Coronary artery (tissue), 2 donors: ENCODE measurements at regions not wholly inside any gene's neighbourhood (a gene's known extent, or its start where the extent isn't known, plus 50 kb on each side); places are given as distances from the start of the nearest gene placed in this dataset.

Experiments used
- DNase-seq: peaks from one replicate; pipeline ENCODE4 v3.0.0-alpha.2; 2017; ENCODE audit warnings: low spot score
- H3K27ac ChIP-seq, 2 donors: fragments of 200-600 bp; sonication (generic); one replicate each; pipeline ENCODE4 v1.5.1; 2016 to 2019
- H3K4me3 ChIP-seq: fragments of 200-600 bp; sonication (generic); 2 replicates; pipeline ENCODE4 v1.5.1; 2016; ENCODE audit warnings: mild to moderate bottlenecking, moderate library complexity
- TF ChIP-seq, protein P1 (sequence below): fragments of 200-600 bp; sonication (generic); IDR thresholded peaks from one replicate; pipeline ENCODE4 v1.5.1; 2019; ENCODE audit warnings: antibody characterized with exemption

- TF ChIP-seq, protein P1, sequence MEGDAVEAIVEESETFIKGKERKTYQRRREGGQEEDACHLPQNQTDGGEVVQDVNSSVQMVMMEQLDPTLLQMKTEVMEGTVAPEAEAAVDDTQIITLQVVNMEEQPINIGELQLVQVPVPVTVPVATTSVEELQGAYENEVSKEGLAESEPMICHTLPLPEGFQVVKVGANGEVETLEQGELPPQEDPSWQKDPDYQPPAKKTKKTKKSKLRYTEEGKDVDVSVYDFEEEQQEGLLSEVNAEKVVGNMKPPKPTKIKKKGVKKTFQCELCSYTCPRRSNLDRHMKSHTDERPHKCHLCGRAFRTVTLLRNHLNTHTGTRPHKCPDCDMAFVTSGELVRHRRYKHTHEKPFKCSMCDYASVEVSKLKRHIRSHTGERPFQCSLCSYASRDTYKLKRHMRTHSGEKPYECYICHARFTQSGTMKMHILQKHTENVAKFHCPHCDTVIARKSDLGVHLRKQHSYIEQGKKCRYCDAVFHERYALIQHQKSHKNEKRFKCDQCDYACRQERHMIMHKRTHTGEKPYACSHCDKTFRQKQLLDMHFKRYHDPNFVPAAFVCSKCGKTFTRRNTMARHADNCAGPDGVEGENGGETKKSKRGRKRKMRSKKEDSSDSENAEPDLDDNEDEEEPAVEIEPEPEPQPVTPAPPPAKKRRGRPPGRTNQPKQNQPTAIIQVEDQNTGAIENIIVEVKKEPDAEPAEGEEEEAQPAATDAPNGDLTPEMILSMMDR = no peak
- Histone ChIP-seq H3K4me3 (no peak overlapping the region), H3K27ac (no peak overlapping the region)
- DNase-seq = no peak
Observed at GRCh38 chr10:14408139-14408538, 77.4 kb upstream of the FRMD4A start.

DNA sequence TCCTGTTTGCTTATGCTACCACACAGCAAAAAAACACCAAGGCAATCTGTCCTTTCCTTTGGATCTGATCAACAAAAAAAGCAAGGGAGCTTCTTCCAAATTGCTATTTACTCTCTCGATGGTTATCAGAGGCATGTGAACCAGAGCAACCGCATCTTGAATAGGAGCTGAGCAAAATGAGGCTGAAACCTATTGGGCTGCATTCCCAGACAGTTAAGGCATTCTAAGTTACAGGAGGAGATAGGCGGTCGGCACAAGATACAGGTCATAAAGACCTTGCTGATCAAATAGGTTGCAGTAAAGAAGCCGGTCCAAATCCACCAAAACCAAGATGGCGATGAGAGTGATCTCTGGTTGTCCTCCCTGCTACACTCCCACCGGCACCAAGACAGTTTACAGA, 76.8 kb upstream of the FRMD4A start:
- Histone ChIP-seq H3K4me3 (no peak overlapping the region), H3K27ac (no peak overlapping the region)
- DNase-seq = no peak
- TF ChIP-seq, protein P1 = no peak

- no peak for DNase-seq
- H3K4me3 ChIP-seq = peak overlapping the region; percentile 47
- TF ChIP-seq, protein P1 = no peak
- no peak overlapping the region for H3K27ac ChIP-seq
Observed at GRCh38 chr10:14405076-14406065, 74.6 kb upstream of the FRMD4A start.

GRCh38 chr10:14403881-14404623, 73.3 kb upstream of the FRMD4A start:
- TF ChIP-seq, protein P1 = no peak
- DNase-seq = no peak
- Histone ChIP-seq H3K27ac (no peak overlapping the region), H3K4me3 (no peak overlapping the region)

- no peak overlapping the region for H3K4me3 ChIP-seq
- DNase-seq = no peak
- no peak overlapping the region for H3K27ac ChIP-seq
- TF ChIP-seq, protein P1 = no peak
Observed at GRCh38 chr10:14403359-14403758, 72.6 kb upstream of the FRMD4A start.

DNA sequence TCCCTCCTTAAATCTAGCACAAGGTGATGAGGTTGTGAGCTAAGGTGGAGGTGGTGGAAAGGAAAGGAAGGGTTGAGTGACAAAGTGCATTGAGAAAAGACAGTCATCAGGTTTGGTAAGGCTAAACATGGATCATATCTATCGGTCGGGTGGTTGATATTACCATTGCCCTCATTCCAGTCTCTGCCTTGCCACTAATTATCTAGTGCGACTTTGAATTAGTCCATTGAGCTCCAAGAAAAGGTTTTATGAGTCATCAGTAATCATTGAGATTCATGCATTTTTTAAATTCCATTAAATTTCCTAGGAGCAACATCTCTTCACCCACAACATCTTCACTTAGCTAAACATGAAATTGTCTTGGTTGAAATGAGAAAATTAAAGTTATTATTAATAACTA, 68.9 kb upstream of the FRMD4A start:
- TF ChIP-seq, protein P1 = no peak
- no peak overlapping the region for H3K27ac ChIP-seq
- no peak for DNase-seq
- H3K4me3 ChIP-seq = no peak overlapping the region
